Mesothelial cell of epicardium (in vitro differentiated cells): ENCODE measurements at regions not wholly inside any gene's neighbourhood (a gene's known extent, or its start where the extent isn't known, plus 50 kb on each side); places are given as distances from the start of the nearest gene placed in this dataset.

ENCODE experiments used
- DNase-seq, 2 experiments: peaks; one replicate each; pipeline ENCODE4 v3.0.0; 2021; ENCODE audit warnings: low spot score in 2 of 2; ENCODE audit not compliant: unreplicated experiment in 2 of 2
- H3K27ac Mint-ChIP-seq: 2 replicates; pipeline ENCODE4 v1.8.0; 2021; ENCODE audit warnings: mixed read lengths
- H3K27me3 Mint-ChIP-seq: 2 replicates; pipeline ENCODE4 v1.8.0; 2021; ENCODE audit warnings: low read depth, mixed read lengths
- H3K36me3 Mint-ChIP-seq: 2 replicates; pipeline ENCODE4 v1.8.0; 2021; ENCODE audit warnings: mixed read lengths
- H3K4me1 Mint-ChIP-seq: 2 replicates; pipeline ENCODE4 v1.8.0; 2021; ENCODE audit warnings: mixed read lengths
- H3K4me3 Mint-ChIP-seq: 2 replicates; pipeline ENCODE4 v1.8.0; 2021; ENCODE audit warnings: mild to moderate bottlenecking, moderate library complexity, mixed read lengths
- H3K9me3 Mint-ChIP-seq: 2 replicates; pipeline ENCODE4 v1.8.0; 2021; ENCODE audit warnings: mixed read lengths
- TF ChIP-seq, protein P1 (sequence below): fragments of 200-600 bp; sonication (generic); IDR thresholded peaks from one replicate; pipeline ENCODE4 v1.5.0; 2021; ENCODE audit warnings: antibody characterized with exemption; ENCODE audit not compliant: unreplicated experiment

DNA sequence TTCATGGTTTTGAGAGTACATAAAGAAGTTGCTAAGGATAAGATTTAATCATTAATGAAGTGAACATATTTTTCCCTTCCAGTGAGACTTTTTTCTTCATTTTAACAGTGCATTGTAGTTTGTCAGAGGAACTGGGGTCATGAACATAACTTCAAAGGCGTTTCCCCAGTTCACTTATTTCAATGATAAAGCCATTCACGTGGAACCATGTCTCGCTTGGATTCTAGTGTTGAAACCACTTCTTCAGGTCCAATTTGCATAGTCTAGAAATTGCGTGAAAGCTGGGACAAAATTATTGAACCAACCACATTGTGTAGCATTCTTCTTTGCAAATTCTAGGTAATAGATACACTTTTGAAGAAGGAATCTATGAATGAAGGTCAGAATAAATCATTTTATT lies 197.0 kb downstream of the CLIC5 start:
- H3K27me3 Mint-ChIP-seq, result peaks cover 2% of the 10 kb centered on the region
- TF ChIP-seq, protein P1, sequence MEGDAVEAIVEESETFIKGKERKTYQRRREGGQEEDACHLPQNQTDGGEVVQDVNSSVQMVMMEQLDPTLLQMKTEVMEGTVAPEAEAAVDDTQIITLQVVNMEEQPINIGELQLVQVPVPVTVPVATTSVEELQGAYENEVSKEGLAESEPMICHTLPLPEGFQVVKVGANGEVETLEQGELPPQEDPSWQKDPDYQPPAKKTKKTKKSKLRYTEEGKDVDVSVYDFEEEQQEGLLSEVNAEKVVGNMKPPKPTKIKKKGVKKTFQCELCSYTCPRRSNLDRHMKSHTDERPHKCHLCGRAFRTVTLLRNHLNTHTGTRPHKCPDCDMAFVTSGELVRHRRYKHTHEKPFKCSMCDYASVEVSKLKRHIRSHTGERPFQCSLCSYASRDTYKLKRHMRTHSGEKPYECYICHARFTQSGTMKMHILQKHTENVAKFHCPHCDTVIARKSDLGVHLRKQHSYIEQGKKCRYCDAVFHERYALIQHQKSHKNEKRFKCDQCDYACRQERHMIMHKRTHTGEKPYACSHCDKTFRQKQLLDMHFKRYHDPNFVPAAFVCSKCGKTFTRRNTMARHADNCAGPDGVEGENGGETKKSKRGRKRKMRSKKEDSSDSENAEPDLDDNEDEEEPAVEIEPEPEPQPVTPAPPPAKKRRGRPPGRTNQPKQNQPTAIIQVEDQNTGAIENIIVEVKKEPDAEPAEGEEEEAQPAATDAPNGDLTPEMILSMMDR, result no peak
- peaks cover 5% of the 10 kb centered on the region for H3K9me3 Mint-ChIP-seq
- H3K4me3 Mint-ChIP-seq, result no peak overlapping the region
- H3K27ac Mint-ChIP-seq, result no peak overlapping the region
- H3K4me1 Mint-ChIP-seq, result peaks cover 17% of the 10 kb centered on the region
- no peak for DNase-seq
- H3K36me3 Mint-ChIP-seq, result no peaks in the 10 kb centered on the region

DNA sequence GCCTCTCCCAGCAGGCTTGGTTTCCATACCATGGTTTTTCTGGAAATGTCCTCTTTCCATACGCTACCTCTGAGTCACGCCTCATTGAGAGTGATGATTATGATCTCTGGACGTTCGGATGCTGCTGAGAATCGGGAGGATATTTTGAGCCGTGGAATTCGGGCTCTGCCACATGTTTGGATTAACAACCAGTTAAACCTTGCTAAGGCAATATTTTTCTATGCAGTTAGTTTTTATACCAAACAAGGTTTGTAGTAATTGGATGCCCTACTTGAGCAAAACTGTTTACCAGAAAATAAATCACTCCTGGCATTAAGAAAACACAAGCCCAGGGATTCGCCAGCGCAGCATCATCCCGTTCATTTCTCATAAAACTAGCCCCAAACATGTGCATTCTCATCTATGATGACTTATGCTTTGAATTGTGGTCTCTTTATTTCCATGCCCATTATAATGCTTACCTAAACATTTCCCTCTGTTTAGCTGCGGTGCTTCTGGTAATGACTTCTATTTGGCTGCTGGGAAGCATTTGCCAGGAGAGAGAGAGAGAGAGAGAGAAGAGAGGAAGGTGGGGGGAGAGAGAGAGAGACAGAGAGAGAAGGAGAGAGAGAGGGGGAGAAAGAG lies 198.9 kb downstream of the CLIC5 start:
- Mint-ChIP-seq H3K27ac (no peak overlapping the region), H3K4me1 (peaks cover 25% of the 10 kb centered on the region), H3K4me3 (no peak overlapping the region), H3K27me3 (peaks cover under 1% of the 10 kb centered on the region), H3K36me3 (no peaks in the 10 kb centered on the region), H3K9me3 (peaks cover 5% of the 10 kb centered on the region)
- TF ChIP-seq, protein P1, result no peak
- DNase-seq, result no peak

DNA sequence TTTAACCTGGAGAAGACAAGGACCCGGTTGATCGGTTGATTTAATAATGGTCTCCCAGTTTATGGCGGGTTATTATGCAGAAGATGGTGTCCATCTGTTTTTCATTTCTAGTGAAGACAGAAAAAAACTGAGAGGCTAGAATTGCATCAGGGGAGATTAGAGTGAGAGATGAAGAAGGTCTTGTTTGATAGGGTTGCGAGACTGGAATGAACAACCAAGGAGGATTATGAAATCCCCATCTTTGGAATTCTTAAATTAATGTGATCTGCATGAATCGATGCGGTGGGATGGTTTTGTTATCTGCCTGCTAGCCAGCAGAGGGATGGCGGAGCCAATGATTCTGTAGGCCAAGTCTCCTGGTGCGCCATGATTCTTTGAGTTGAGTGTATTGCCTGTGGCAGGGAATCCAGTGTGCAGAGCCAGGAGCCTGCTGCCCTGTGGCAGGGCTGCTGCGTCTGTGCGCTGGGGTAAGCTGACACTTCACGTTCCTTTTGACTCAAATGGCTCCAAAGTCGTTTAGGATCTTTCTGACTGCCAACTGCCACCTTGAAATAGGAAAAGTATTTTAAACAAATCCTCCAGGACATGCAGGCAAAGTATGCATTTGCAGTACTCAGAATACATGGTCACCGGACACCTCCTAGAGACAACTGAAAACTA lies 200.1 kb downstream of the CLIC5 start:
- Mint-ChIP-seq H3K27me3 (peaks cover 4% of the 10 kb centered on the region), H3K4me1 (peaks cover 25% of the 10 kb centered on the region)
- TF ChIP-seq, protein P1, result no peak

DNA sequence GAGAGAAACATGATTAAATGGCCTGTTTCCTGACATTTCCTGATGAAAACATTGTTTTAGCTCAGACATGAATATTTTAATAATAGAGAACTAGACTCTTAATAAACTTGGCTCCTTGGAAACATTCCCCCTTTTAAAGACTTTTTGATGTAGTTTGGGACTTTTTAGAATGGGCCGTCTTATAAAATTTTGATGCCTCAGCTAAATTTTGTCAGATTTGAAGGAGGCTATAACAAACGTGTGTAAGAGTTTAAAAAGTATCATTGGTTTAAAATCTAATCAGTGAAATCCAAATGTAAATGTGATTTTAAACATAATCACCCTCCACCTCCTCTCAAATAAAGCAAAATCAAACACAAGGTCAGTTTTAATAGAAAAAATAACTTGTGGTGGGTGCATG lies 200.9 kb downstream of the CLIC5 start:
- TF ChIP-seq, protein P1, result no peak

More for the DNA sequence above, 200.1 kb downstream of the CLIC5 start:
- DNase-seq, result no peak
- Mint-ChIP-seq H3K27ac (no peak overlapping the region), H3K36me3 (no peaks in the 10 kb centered on the region), H3K4me3 (no peak overlapping the region), H3K9me3 (peaks cover 5% of the 10 kb centered on the region)

DNA sequence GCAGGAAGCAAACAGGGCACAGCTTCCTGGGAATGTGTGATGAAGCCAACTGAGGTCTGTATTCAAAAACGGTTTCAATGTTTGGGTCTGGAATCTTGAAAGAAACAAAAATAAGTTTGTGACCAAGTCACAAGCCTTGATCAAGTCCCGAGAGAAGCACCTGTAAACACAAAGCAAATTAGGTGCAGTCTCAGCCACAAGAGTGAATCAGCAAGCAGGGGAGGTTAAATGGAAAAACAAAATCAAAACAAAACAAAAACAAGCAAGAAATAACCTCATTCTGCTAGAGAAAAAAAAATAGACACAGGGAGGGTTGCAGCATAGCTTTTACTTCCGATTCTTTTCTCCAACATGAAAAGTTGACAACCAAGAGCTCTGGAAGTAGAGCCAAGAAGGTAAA lies 201.7 kb downstream of the CLIC5 start:
- Mint-ChIP-seq H3K4me1 (peaks cover 25% of the 10 kb centered on the region), H3K27ac (no peak overlapping the region), H3K9me3 (peaks cover 5% of the 10 kb centered on the region), H3K4me3 (no peak overlapping the region), H3K27me3 (peaks cover 4% of the 10 kb centered on the region), H3K36me3 (no peaks in the 10 kb centered on the region)
- TF ChIP-seq, protein P1, result no peak
- no peak for DNase-seq

More for the DNA sequence above, 200.9 kb downstream of the CLIC5 start:
- H3K9me3 Mint-ChIP-seq, result peaks cover 5% of the 10 kb centered on the region
- no peak overlapping the region for H3K27ac Mint-ChIP-seq
- H3K4me3 Mint-ChIP-seq, result no peak overlapping the region
- no peak for DNase-seq
- no peaks in the 10 kb centered on the region for H3K36me3 Mint-ChIP-seq
- peaks cover 4% of the 10 kb centered on the region for H3K27me3 Mint-ChIP-seq
- H3K4me1 Mint-ChIP-seq, result peaks cover 25% of the 10 kb centered on the region
